Upper lobe of left lung (tissue), 4 donors: ENCODE measurements at regions not wholly inside any gene's neighbourhood (a gene's known extent, or its start where the extent isn't known, plus 50 kb on each side); places are given as distances from the start of the nearest gene placed in this dataset.

Experiments used
- POLR2A ChIP-seq, 4 donors: fragments of 450-650 bp; IDR thresholded peaks; one replicate each; pipeline ENCODE4 v1.5.1; 2016 to 2017; ENCODE audit warnings: antibody characterized with exemption in 4 of 4, mild to moderate bottlenecking in 2 of 4
- TF ChIP-seq, protein P1 (sequence below), 6 experiments: fragments of 450-650 bp in 4 of 6; fragments of 200-600 bp in 2 of 6; sonication (generic) in 2 of 6; IDR thresholded peaks; one replicate each; pipeline ENCODE4 v1.5.1; 2016 to 2019; ENCODE audit warnings: antibody characterized with exemption in 6 of 6

DNA sequence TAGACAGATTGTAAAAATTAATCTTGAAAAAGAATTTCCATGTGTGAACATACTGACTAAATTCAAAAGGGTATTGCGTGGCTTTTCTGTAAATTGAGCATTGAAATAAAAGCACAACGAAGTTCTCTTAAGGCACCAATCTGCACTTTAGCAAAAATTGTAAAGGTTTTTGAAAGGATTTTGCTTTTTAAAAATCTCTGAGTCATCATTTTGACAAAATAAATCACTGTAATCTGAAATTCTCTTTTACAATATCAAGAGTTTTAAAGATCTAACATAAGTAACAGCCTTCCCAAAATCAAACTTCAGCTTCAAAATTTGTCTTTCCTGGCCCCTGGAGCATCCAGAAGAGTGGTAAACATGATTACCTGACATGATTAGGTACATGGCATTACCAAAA, 830.9 kb upstream of the AGA start:
- TF ChIP-seq, protein P1, sequence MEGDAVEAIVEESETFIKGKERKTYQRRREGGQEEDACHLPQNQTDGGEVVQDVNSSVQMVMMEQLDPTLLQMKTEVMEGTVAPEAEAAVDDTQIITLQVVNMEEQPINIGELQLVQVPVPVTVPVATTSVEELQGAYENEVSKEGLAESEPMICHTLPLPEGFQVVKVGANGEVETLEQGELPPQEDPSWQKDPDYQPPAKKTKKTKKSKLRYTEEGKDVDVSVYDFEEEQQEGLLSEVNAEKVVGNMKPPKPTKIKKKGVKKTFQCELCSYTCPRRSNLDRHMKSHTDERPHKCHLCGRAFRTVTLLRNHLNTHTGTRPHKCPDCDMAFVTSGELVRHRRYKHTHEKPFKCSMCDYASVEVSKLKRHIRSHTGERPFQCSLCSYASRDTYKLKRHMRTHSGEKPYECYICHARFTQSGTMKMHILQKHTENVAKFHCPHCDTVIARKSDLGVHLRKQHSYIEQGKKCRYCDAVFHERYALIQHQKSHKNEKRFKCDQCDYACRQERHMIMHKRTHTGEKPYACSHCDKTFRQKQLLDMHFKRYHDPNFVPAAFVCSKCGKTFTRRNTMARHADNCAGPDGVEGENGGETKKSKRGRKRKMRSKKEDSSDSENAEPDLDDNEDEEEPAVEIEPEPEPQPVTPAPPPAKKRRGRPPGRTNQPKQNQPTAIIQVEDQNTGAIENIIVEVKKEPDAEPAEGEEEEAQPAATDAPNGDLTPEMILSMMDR (IDR thresholded peaks at IDR 0.05) = no peak
- TF ChIP-seq POLR2A (IDR thresholded peaks at IDR 0.05) = no peak
